GM18502 (cell line): ENCODE measurements at regions not wholly inside any gene's neighbourhood (a gene's known extent, or its start where the extent isn't known, plus 50 kb on each side); places are given as distances from the start of the nearest gene placed in this dataset.

Source experiments
- ATAC-seq: cut with Tn5 transposase; IDR thresholded peaks from one replicate; pipeline ENCODE4 v1.9.1; 2021; ENCODE audit warnings: mild to moderate bottlenecking; ENCODE audit not compliant: unreplicated experiment, poor library complexity

- no peak for ATAC-seq
Measured at GRCh38 chr3:181851063-181851462, 139.3 kb downstream of the SOX2 start.

- no peak for ATAC-seq
Measured at GRCh38 chr3:181855825-181856224, 144.1 kb downstream of the SOX2 start.

- no peak for ATAC-seq
Measured at GRCh38 chr3:181859518-181859917, 147.8 kb downstream of the SOX2 start.

GRCh38 chr3:181860235-181860634 lies 148.5 kb downstream of the SOX2 start:
- ATAC-seq: no peak

GRCh38 chr3:181862502-181862901 lies 150.8 kb downstream of the SOX2 start:
- ATAC-seq: no peak

- peak; percentile 53 for ATAC-seq
Measured at GRCh38 chr3:181868576-181869082, 156.9 kb downstream of the SOX2 start.

GRCh38 chr3:181872887-181873286 lies 161.2 kb downstream of the SOX2 start:
- ATAC-seq: no peak

- no peak for ATAC-seq
Measured at GRCh38 chr3:181879926-181880325, 168.2 kb downstream of the SOX2 start.

- ATAC-seq: no peak
Measured at GRCh38 chr3:181880331-181880730, 168.6 kb downstream of the SOX2 start.

GRCh38 chr3:181881749-181882148 lies 170.0 kb downstream of the SOX2 start:
- ATAC-seq: no peak

GRCh38 chr3:181885868-181886630 lies 174.3 kb downstream of the SOX2 start:
- no peak for ATAC-seq

- no peak for ATAC-seq
Measured at GRCh38 chr3:181886676-181887075, 175.0 kb downstream of the SOX2 start.

- no peak for ATAC-seq
Measured at GRCh38 chr3:181887685-181888084, 176.0 kb downstream of the SOX2 start.

- no peak for ATAC-seq
Measured at GRCh38 chr3:181888234-181888633, 176.5 kb downstream of the SOX2 start.

GRCh38 chr3:181892848-181893247 lies 181.1 kb downstream of the SOX2 start:
- ATAC-seq: no peak

- no peak for ATAC-seq
Measured at GRCh38 chr3:181896605-181897004, 184.9 kb downstream of the SOX2 start.

GRCh38 chr3:181899702-181900101 lies 188.0 kb downstream of the SOX2 start:
- ATAC-seq: peak; percentile 54

GRCh38 chr3:181901626-181902025 lies 189.9 kb downstream of the SOX2 start:
- no peak for ATAC-seq

GRCh38 chr3:181906338-181906737 lies 194.6 kb downstream of the SOX2 start:
- peak; percentile 69 for ATAC-seq

- no peak for ATAC-seq
Measured at GRCh38 chr3:181909241-181909640, 197.5 kb downstream of the SOX2 start.

- ATAC-seq: peak; percentile 42
Measured at GRCh38 chr3:181912384-181912783, 200.7 kb downstream of the SOX2 start.

- ATAC-seq: no peak
Measured at GRCh38 chr3:181913254-181913653, 201.5 kb downstream of the SOX2 start.
